Endodermal cell (in vitro differentiated cells): ENCODE measurements at regions not wholly inside any gene's neighbourhood (a gene's known extent, or its start where the extent isn't known, plus 50 kb on each side); places are given as distances from the start of the nearest gene placed in this dataset.

Experiments used
- DNase-seq: peaks from one replicate; pipeline ENCODE4 v3.0.0-alpha.2; 2017
- H3K27ac ChIP-seq: 2 replicates; pipeline ENCODE4 v1.5.1; 2013; ENCODE audit warnings: mild to moderate bottlenecking, low read depth, low read length, moderate library complexity
- H3K27me3 ChIP-seq: 2 replicates; pipeline ENCODE4 v1.6.1; 2013; ENCODE audit warnings: mild to moderate bottlenecking, low read length, moderate library complexity; ENCODE audit not compliant: insufficient read depth, control insufficient read depth, poor library complexity, severe bottlenecking
- H3K36me3 ChIP-seq: 2 replicates; pipeline ENCODE4 v1.7.0; 2013; ENCODE audit warnings: mild to moderate bottlenecking, low read length, moderate library complexity; ENCODE audit not compliant: control insufficient read depth, insufficient read depth
- H3K4me1 ChIP-seq: one replicate; pipeline ENCODE4 v1.7.0; 2013; ENCODE audit warnings: low read length; ENCODE audit not compliant: control insufficient read depth, insufficient read depth
- H3K4me3 ChIP-seq: 2 replicates; pipeline ENCODE4 v1.5.1; 2013; ENCODE audit warnings: mild to moderate bottlenecking, low read length, moderate library complexity
- H3K9ac ChIP-seq: 2 replicates; pipeline ENCODE4 v1.6.1; 2013; ENCODE audit warnings: mild to moderate bottlenecking, low read length, moderate library complexity; ENCODE audit not compliant: poor library complexity, severe bottlenecking; ENCODE audit errors: extremely low read depth
- H3K9me3 ChIP-seq: 2 replicates; pipeline ENCODE4 v1.6.1; 2013; ENCODE audit warnings: mild to moderate bottlenecking, low read length, moderate library complexity; ENCODE audit not compliant: control insufficient read depth
- H3K27ac Mint-ChIP-seq: 2 replicates; pipeline ENCODE4 v1.8.0; 2020; ENCODE audit warnings: mixed read lengths
- H3K27me3 Mint-ChIP-seq: 2 replicates; pipeline ENCODE4 v1.8.0; 2021; ENCODE audit warnings: mild to moderate bottlenecking, mixed read lengths; ENCODE audit not compliant: insufficient read depth
- H3K36me3 Mint-ChIP-seq: 2 replicates; pipeline ENCODE4 v1.8.0; 2020; ENCODE audit warnings: low read depth, mixed read lengths
- H3K4me1 Mint-ChIP-seq: 2 replicates; pipeline ENCODE4 v1.8.0; 2020; ENCODE audit warnings: mixed read lengths
- H3K4me3 Mint-ChIP-seq: 2 replicates; pipeline ENCODE4 v1.8.0; 2020; ENCODE audit warnings: mild to moderate bottlenecking, moderate library complexity, mixed read lengths
- H3K9me3 Mint-ChIP-seq: 2 replicates; pipeline ENCODE4 v1.8.0; 2020; ENCODE audit warnings: mild to moderate bottlenecking, mixed read lengths
- WGBS, 2 experiments: methylation state at CpG; one replicate each; pipeline versions ENCODE4 v1.1.5 to v1.1.7; 2013; ENCODE audit warnings: missing lambda C conversion rate in 2 of 2, mixed read lengths in 1 of 2; ENCODE audit not compliant: insufficient coverage in 1 of 2, insufficient read length in 1 of 2; 5-methylcytosine and 5-hydroxymethylcytosine counted together
- TF ChIP-seq, protein P1 (sequence below): fragments of 200-600 bp; sonication (generic); conservative IDR thresholded peaks from 2 replicates; pipeline ENCODE4 v1.5.0; 2021; ENCODE audit warnings: antibody characterized with exemption, mild to moderate bottlenecking

- Histone ChIP-seq H3K4me3 (no peak overlapping the region), H3K4me1 (no peaks in the 10 kb centered on the region), H3K9me3 (peaks cover 63% of the 10 kb centered on the region), H3K27ac (no peak overlapping the region), H3K36me3 (no peaks in the 10 kb centered on the region), H3K9ac (no peak overlapping the region), H3K27me3 (no peaks in the 10 kb centered on the region)
- Mint-ChIP-seq H3K27me3 (no peaks in the 10 kb centered on the region), H3K4me3 (no peak overlapping the region), H3K9me3 (peaks cover 92% of the 10 kb centered on the region), H3K4me1 (no peaks in the 10 kb centered on the region), H3K27ac (no peak overlapping the region), H3K36me3 (no peaks in the 10 kb centered on the region)
- DNase-seq, result no peak
- TF ChIP-seq, protein P1, sequence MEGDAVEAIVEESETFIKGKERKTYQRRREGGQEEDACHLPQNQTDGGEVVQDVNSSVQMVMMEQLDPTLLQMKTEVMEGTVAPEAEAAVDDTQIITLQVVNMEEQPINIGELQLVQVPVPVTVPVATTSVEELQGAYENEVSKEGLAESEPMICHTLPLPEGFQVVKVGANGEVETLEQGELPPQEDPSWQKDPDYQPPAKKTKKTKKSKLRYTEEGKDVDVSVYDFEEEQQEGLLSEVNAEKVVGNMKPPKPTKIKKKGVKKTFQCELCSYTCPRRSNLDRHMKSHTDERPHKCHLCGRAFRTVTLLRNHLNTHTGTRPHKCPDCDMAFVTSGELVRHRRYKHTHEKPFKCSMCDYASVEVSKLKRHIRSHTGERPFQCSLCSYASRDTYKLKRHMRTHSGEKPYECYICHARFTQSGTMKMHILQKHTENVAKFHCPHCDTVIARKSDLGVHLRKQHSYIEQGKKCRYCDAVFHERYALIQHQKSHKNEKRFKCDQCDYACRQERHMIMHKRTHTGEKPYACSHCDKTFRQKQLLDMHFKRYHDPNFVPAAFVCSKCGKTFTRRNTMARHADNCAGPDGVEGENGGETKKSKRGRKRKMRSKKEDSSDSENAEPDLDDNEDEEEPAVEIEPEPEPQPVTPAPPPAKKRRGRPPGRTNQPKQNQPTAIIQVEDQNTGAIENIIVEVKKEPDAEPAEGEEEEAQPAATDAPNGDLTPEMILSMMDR, result no peak
- WGBS, 2 experiments, result 61 to 84% methylated on average over 5 to 12 of the region's 12 CpGs
Measured at GRCh38 chr10:37681617-37681999, 175.8 kb downstream of the ZNF248 start.

DNA sequence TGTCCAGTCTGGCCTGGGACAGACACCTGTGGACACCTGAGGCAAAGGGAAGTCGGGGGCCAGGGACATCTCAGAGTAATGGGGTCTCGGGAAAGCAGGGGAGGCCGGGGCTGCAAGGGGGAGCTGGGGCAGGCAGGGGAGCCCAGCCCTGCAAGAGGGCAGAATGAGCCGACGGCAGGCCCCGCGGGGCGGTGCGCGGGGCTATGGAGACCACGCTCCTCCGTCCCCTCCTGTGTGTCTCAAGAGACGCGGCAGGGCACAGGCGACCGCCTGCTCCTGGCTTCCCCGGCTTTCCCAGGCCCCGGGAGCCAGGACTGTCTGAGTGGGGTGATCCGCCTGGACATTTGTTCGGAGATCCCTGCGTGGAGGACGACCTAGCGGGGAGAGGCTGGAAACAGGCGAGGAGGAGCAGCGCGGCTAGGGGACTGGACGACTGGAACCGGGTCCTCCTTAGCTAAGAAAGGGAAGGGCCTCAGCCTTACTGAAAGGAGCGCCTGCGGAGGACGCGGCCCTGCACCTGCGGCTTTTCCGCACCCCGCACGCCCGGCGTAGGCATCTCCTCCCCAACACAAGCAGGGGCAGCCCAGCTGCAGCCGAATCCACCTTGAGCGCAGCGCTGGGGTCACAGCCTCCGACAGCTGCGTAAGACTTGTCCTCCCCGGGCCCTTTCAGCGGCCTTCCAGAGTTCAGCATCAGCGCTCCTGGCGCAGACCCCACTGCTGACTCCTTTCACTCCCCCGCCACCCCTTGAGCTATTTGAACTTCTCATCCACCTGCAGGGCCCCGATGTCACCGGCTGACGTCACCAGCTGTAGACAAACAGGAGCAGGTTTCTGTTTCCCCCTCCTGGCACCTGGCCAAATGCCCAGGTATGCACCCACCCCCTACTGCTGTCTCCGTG lies 176.4 kb downstream of the ZNF248 start:
- no peak overlapping the region for H3K4me3 ChIP-seq
- H3K9me3 Mint-ChIP-seq, result peaks cover 89% of the 10 kb centered on the region
- no peaks in the 10 kb centered on the region for H3K4me1 ChIP-seq
- no peaks in the 10 kb centered on the region for H3K36me3 ChIP-seq
- no peak for DNase-seq
- H3K27me3 ChIP-seq, result no peaks in the 10 kb centered on the region
- peaks cover 61% of the 10 kb centered on the region for H3K9me3 ChIP-seq
- no peak overlapping the region for H3K9ac ChIP-seq
- no peak overlapping the region for H3K4me3 Mint-ChIP-seq
- no peaks in the 10 kb centered on the region for H3K36me3 Mint-ChIP-seq
- H3K4me1 Mint-ChIP-seq, result no peaks in the 10 kb centered on the region
- 90 to 91% methylated on average over 33 to 52 of the region's 52 CpGs for WGBS, 2 experiments
- no peak overlapping the region for H3K27ac Mint-ChIP-seq
- no peaks in the 10 kb centered on the region for H3K27me3 Mint-ChIP-seq
- no peak overlapping the region for H3K27ac ChIP-seq
- TF ChIP-seq, protein P1, result no peak

GRCh38 chr10:37680243-37680683 lies 177.1 kb downstream of the ZNF248 start:
- Mint-ChIP-seq H3K27me3 (no peaks in the 10 kb centered on the region), H3K27ac (no peak overlapping the region), H3K4me3 (no peak overlapping the region), H3K4me1 (no peaks in the 10 kb centered on the region), H3K36me3 (no peaks in the 10 kb centered on the region), H3K9me3 (peaks cover 90% of the 10 kb centered on the region)
- no peak overlapping the region for H3K27ac ChIP-seq
- TF ChIP-seq, protein P1, result no peak
- DNase-seq, result no peak
- no peak overlapping the region for H3K4me3 ChIP-seq
- WGBS, 2 experiments, result 91 to 95% methylated on average over 22 to 30 of the region's 30 CpGs
- no peaks in the 10 kb centered on the region for H3K27me3 ChIP-seq
- peaks cover 61% of the 10 kb centered on the region for H3K9me3 ChIP-seq
- no peak overlapping the region for H3K9ac ChIP-seq
- H3K4me1 ChIP-seq, result no peaks in the 10 kb centered on the region
- no peaks in the 10 kb centered on the region for H3K36me3 ChIP-seq
